Astrocyte of the cerebellum (primary cell): ENCODE measurements at regions not wholly inside any gene's neighbourhood (a gene's known extent, or its start where the extent isn't known, plus 50 kb on each side); places are given as distances from the start of the nearest gene placed in this dataset.

Experiments used
- DNase-seq: peaks from one replicate; pipeline ENCODE4 v3.0.0-alpha.2; 2011; ENCODE audit warnings: low read depth
- H3K4me3 ChIP-seq: 2 replicates; pipeline ENCODE4 v1.5.1; 2011; ENCODE audit warnings: mild to moderate bottlenecking, low read depth, low read length, moderate library complexity
- CTCF ChIP-seq: IDR thresholded peaks from 2 replicates; pipeline ENCODE4 v1.5.1; 2012; ENCODE audit warnings: low read length, low read depth, moderate library complexity, mild to moderate bottlenecking; ENCODE audit errors: missing control alignments
- in situ Hi-C: cut with HindIII; loops from 2 replicates; pipeline ENCODE4 v1.10.0; 2017; ENCODE audit warnings: low sequenced_read_pairs

- TF ChIP-seq CTCF: no peak
- no peak for DNase-seq
- in situ Hi-C loops: no loop called here
- no peak overlapping the region for H3K4me3 ChIP-seq
Observed at GRCh38 chr4:38195911-38196310, 235.7 kb downstream of the PTTG2 start.

- in situ Hi-C loops: no loop called here
- no peak for TF ChIP-seq CTCF
- DNase-seq: no peak
- H3K4me3 ChIP-seq: no peak overlapping the region
Observed at GRCh38 chr4:38202242-38202641, 242.0 kb downstream of the PTTG2 start.

GRCh38 chr4:38203609-38204008 is 243.4 kb downstream of the PTTG2 start:
- no peak for DNase-seq
- TF ChIP-seq CTCF: no peak
- in situ Hi-C loops: no loop called here
- H3K4me3 ChIP-seq: no peak overlapping the region

GRCh38 chr4:38204339-38205035 is 244.3 kb downstream of the PTTG2 start:
- in situ Hi-C loops: no loop called here
- no peak for TF ChIP-seq CTCF
- DNase-seq: no peak
- H3K4me3 ChIP-seq: no peak overlapping the region

- no peak for TF ChIP-seq CTCF
- in situ Hi-C loops: no loop called here
- no peak for DNase-seq
- H3K4me3 ChIP-seq: no peak overlapping the region
Observed at GRCh38 chr4:38205261-38205660, 245.1 kb downstream of the PTTG2 start.

GRCh38 chr4:38207110-38207457 is 246.9 kb downstream of the PTTG2 start:
- no peak for DNase-seq
- in situ Hi-C loops: no loop called here
- no peak overlapping the region for H3K4me3 ChIP-seq

More at GRCh38 chr4:38207110-38207457, 246.9 kb downstream of the PTTG2 start:
- TF ChIP-seq CTCF: no peak
